ENCODE measurements at regions not wholly inside any gene's neighbourhood (a gene's known extent, or its start where the extent isn't known, plus 50 kb on each side); places are given as distances from the start of the nearest gene placed in this dataset.
"Not testable (repeated sequence)": the region's sequence is repeated elsewhere in the genome, so short reads cannot be mapped to it uniquely, and the experiment has no call there.

- no peak for DNase-seq (ENCODE audit: low read depth, low spot score)
Observed at GRCh38 chrX:56130031-56130430, 102.1 kb upstream of the KLF8 start.

DNA sequence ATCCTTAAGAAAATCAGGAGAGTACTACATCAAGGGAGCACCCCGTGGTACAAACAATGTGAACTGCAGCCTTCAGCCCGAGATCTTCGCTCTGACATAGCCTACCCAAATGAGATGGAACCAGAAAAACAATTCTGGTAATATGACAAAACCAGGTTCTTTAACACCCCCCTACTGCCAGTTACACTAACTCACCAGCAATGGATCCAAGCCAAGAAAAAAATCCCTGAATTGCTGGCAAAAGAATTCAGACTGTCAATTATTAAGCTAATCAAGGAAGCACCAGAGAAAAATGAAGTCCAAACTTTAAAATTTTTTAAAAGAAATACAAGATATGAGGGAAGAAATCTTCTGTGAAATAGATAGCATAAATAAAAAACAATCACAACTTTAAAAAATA lies 101.7 kb upstream of the KLF8 start:
- DNase-seq (ENCODE audit: low read depth, low spot score) = no peak

GRCh38 chrX:56164135-56164534 lies 68.0 kb upstream of the KLF8 start:
- DNase-seq (ENCODE audit: low read depth, low spot score) = not testable (repeated sequence)
